HEK293 (cell line): ENCODE measurements at regions not wholly inside any gene's neighbourhood (a gene's known extent, or its start where the extent isn't known, plus 50 kb on each side); places are given as distances from the start of the nearest gene placed in this dataset.

Source experiments
- CTCF ChIA-PET: fragments of 350-600 bp; formaldehyde crosslinking; extraction: SDS; loops from one replicate; lab custom pipeline; 2021; ENCODE audit warnings: antibody characterized with exemption; lab: Yijun Ruan, JAX
- POLR2A ChIA-PET: fragments of 300-600 bp; formaldehyde crosslinking; extraction: SDS; loops from one replicate; lab custom pipeline; 2020; ENCODE audit warnings: antibody characterized with exemption, inconsistent platforms; lab: Yijun Ruan, JAX
- H3K27ac ChIP-seq: fragments of 200-500 bp; sonication (Bioruptor generic); 2 replicates; pipeline ENCODE4 v1.5.1; 2014; ENCODE audit warnings: low read depth, low read length, control low read depth, inconsistent platforms; ENCODE audit errors: extremely low read depth
- H3K36me3 ChIP-seq, 2 experiments: fragments of 200-500 bp in 1 of 2; sonication (Bioruptor generic) in 1 of 2; 1 replicate in 1 of 2; 2 replicates in 1 of 2; pipeline ENCODE4 v1.5.1; 2014 to 2017; ENCODE audit warnings: inconsistent platforms in 2 of 2, low read length in 2 of 2; ENCODE audit not compliant: control insufficient read depth in 2 of 2, insufficient read depth in 1 of 2
- H3K4me1 ChIP-seq: fragments of 200-500 bp; sonication (Bioruptor generic); 2 replicates; pipeline ENCODE4 v1.5.1; 2014; ENCODE audit warnings: mild to moderate bottlenecking, low read length, inconsistent platforms; ENCODE audit not compliant: control insufficient read depth, insufficient read depth
- H3K4me3 ChIP-seq: 2 replicates; pipeline ENCODE4 v1.5.1; 2011; ENCODE audit warnings: low read depth, mild to moderate bottlenecking, control low read depth, low read length, moderate library complexity
- H3K9me3 ChIP-seq: fragments of 200-500 bp; sonication (Bioruptor generic); 2 replicates; pipeline ENCODE4 v1.5.1; 2014; ENCODE audit warnings: low read depth, low read length, inconsistent platforms; ENCODE audit not compliant: control insufficient read depth, insufficient read depth
- FEZF1 ChIP-seq: fragments of 450-650 bp; formaldehyde crosslinking; IDR thresholded peaks from 2 replicates; pipeline ENCODE4 v1.5.1; 2016; ENCODE audit warnings: missing biosample characterization, missing genetic modification characterization
- KLF9 ChIP-seq: fragments of 450-650 bp; formaldehyde crosslinking; IDR thresholded peaks from 2 replicates; pipeline ENCODE4 v1.5.1; 2016; ENCODE audit warnings: missing biosample characterization, missing genetic modification characterization, low read depth
- OVOL3 ChIP-seq: fragments of 450-650 bp; formaldehyde crosslinking; IDR thresholded peaks from 2 replicates; pipeline ENCODE4 v1.5.1; 2016; ENCODE audit warnings: missing biosample characterization, missing genetic modification characterization
- PRDM1 ChIP-seq: fragments of 450-650 bp; formaldehyde crosslinking; IDR thresholded peaks from 2 replicates; pipeline ENCODE4; 2016; ENCODE audit warnings: missing biosample characterization, missing genetic modification characterization
- ZBTB20 ChIP-seq: fragments of 450-650 bp; formaldehyde crosslinking; IDR thresholded peaks from 2 replicates; pipeline ENCODE4 v1.5.1; 2016; ENCODE audit warnings: missing biosample characterization, missing genetic modification characterization
- ZBTB44 ChIP-seq: fragments of 450-650 bp; IDR thresholded peaks from 2 replicates; pipeline ENCODE4 v1.5.1; 2018; ENCODE audit warnings: missing biosample characterization, mild to moderate bottlenecking, missing genetic modification characterization
- ZBTB7A ChIP-seq: fragments of 450-650 bp; formaldehyde crosslinking; IDR thresholded peaks from 2 replicates; pipeline ENCODE4 v1.5.1; 2016; ENCODE audit warnings: low read depth, missing biosample characterization, missing genetic modification characterization
- ZFP37 ChIP-seq: fragments of 450-650 bp; formaldehyde crosslinking; IDR thresholded peaks from 2 replicates; pipeline ENCODE4 v1.5.1; 2016; ENCODE audit warnings: missing biosample characterization, missing genetic modification characterization
- ZNF114 ChIP-seq: fragments of 450-650 bp; formaldehyde crosslinking; IDR thresholded peaks from 2 replicates; pipeline ENCODE4 v1.5.0; 2017; ENCODE audit warnings: missing biosample characterization, missing genetic modification characterization
- ZNF133 ChIP-seq: fragments of 450-650 bp; formaldehyde crosslinking; IDR thresholded peaks from 2 replicates; pipeline ENCODE4 v1.5.1; 2016; ENCODE audit warnings: missing biosample characterization, missing genetic modification characterization
- ZNF354C ChIP-seq: fragments of 450-650 bp; formaldehyde crosslinking; IDR thresholded peaks from 2 replicates; pipeline ENCODE4 v1.5.1; 2016; ENCODE audit warnings: missing biosample characterization, missing genetic modification characterization, low read depth, borderline replicate concordance
- ZNF416 ChIP-seq: fragments of 450-650 bp; formaldehyde crosslinking; IDR thresholded peaks from 2 replicates; pipeline ENCODE4 v1.5.1; 2016; ENCODE audit warnings: missing biosample characterization, missing genetic modification characterization
- ZNF639 ChIP-seq: fragments of 450-650 bp; formaldehyde crosslinking; IDR thresholded peaks from 2 replicates; pipeline ENCODE4 v1.5.1; 2016; ENCODE audit warnings: missing biosample characterization, missing genetic modification characterization
- ZNF692 ChIP-seq: fragments of 450-650 bp; formaldehyde crosslinking; IDR thresholded peaks from 2 replicates; pipeline ENCODE4 v1.5.1; 2016; ENCODE audit warnings: missing biosample characterization, missing genetic modification characterization
- ZSCAN23 ChIP-seq: fragments of 450-650 bp; formaldehyde crosslinking; IDR thresholded peaks from 2 replicates; pipeline ENCODE4 v1.5.1; 2016; ENCODE audit warnings: missing biosample characterization, missing genetic modification characterization

GRCh38 chr4:54607067-54607466 is 50.7 kb upstream of the KIT start (continued):
- TF ChIP-seq ZNF639 (tag by site-specific recombination) = no peak
- TF ChIP-seq ZFP37 (tag by site-specific recombination) = no peak
- TF ChIP-seq FEZF1 (tag by site-specific recombination) = no peak
- TF ChIP-seq PRDM1 (tag by site-specific recombination) = no peak
- TF ChIP-seq ZBTB20 (tag by site-specific recombination) = no peak
- TF ChIP-seq, all 188 proteins: peak for 0

- H3K4me1 ChIP-seq = no peaks in the 10 kb centered on the region
- POLR2A ChIA-PET = no interaction called here
- H3K36me3 ChIP-seq = no peaks in the 10 kb centered on the region
- CTCF ChIA-PET = no interaction called here
- TF ChIP-seq ZNF114 (no peak), ZNF692 (no peak), ZBTB44 (tag by site-specific recombination) (no peak), ZNF133 (tag by site-specific recombination) (no peak), ZNF416 (tag by site-specific recombination) (no peak), ZSCAN23 (no peak), ZBTB7A (tag by site-specific recombination) (no peak), OVOL3 (tag by site-specific recombination) (no peak), ZNF354C (tag by site-specific recombination) (no peak), KLF9 (tag by site-specific recombination) (no peak)
- H3K4me3 ChIP-seq = no peak overlapping the region
- no peaks in the 10 kb centered on the region for H3K9me3 ChIP-seq
- no peak overlapping the region for H3K27ac ChIP-seq
Measured at GRCh38 chr4:54607521-54607920, 50.2 kb upstream of the KIT start.
